Liver (tissue), 3 donors: ENCODE measurements at regions not wholly inside any gene's neighbourhood (a gene's known extent, or its start where the extent isn't known, plus 50 kb on each side); places are given as distances from the start of the nearest gene placed in this dataset.

Experiments used
- EGR1 ChIP-seq, 2 donors: IDR thresholded peaks; 2 replicates each; pipeline ENCODE4 v1.6.1; 2016 to 2018; ENCODE audit warnings: antibody characterized with exemption in 2 of 2, low read depth in 2 of 2
- FOXA1 ChIP-seq: IDR thresholded peaks from 2 replicates; pipeline ENCODE4 v1.6.1; 2016; ENCODE audit warnings: antibody characterized with exemption
- RXRA ChIP-seq, 2 donors: IDR thresholded peaks; 2 replicates each; pipeline ENCODE4 v1.6.1; 2017 to 2018; ENCODE audit warnings: antibody characterized with exemption in 2 of 2, mild to moderate bottlenecking in 1 of 2
- TAF1 ChIP-seq: conservative IDR thresholded peaks from 2 replicates; pipeline ENCODE4 v1.6.1; 2016; ENCODE audit warnings: antibody characterized with exemption, mild to moderate bottlenecking
- YY1 ChIP-seq: IDR thresholded peaks from 2 replicates; pipeline ENCODE4 v1.6.1; 2016; ENCODE audit warnings: antibody characterized with exemption, mild to moderate bottlenecking
- TF ChIP-seq, protein P1 (sequence below): fragments of 150-350 bp; IDR thresholded peaks from 2 replicates; pipeline ENCODE4 v1.5.1; 2017; ENCODE audit warnings: improper control_type of control experiment, low read depth, low read length; ENCODE audit not compliant: missing input control
- TF ChIP-seq, protein P2 (sequence below): IDR thresholded peaks from 2 replicates; pipeline ENCODE4 v1.6.1; 2016; ENCODE audit warnings: antibody characterized with exemption
- TF ChIP-seq, protein P3 (sequence below): IDR thresholded peaks from 2 replicates; pipeline ENCODE4 v1.6.1; 2016; ENCODE audit warnings: antibody characterized with exemption, mild to moderate bottlenecking
- donor health status: healthy.
- donor health status: healthy.

DNA sequence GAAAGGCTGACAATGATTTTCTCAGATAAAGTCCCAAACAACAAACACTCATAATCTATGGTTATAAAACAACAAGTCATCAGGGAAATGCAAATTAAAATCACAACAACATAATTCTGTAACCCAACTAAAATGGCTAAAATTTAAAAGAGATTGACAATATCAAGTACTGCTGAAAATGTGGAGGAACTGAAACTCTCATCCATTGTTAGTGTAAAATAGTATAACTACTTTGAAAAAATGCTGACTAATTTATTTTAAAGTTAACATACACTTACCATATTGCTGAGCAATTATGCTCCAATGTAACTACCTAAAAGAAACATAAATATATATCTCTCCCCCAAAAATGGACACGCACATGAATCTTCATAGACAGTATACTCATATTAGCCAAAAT is 245.9 kb upstream of the SPOPL start:
- TF ChIP-seq, protein P1, sequence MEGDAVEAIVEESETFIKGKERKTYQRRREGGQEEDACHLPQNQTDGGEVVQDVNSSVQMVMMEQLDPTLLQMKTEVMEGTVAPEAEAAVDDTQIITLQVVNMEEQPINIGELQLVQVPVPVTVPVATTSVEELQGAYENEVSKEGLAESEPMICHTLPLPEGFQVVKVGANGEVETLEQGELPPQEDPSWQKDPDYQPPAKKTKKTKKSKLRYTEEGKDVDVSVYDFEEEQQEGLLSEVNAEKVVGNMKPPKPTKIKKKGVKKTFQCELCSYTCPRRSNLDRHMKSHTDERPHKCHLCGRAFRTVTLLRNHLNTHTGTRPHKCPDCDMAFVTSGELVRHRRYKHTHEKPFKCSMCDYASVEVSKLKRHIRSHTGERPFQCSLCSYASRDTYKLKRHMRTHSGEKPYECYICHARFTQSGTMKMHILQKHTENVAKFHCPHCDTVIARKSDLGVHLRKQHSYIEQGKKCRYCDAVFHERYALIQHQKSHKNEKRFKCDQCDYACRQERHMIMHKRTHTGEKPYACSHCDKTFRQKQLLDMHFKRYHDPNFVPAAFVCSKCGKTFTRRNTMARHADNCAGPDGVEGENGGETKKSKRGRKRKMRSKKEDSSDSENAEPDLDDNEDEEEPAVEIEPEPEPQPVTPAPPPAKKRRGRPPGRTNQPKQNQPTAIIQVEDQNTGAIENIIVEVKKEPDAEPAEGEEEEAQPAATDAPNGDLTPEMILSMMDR: no peak
- TF ChIP-seq FOXA1: no peak
- TF ChIP-seq, protein P2, sequence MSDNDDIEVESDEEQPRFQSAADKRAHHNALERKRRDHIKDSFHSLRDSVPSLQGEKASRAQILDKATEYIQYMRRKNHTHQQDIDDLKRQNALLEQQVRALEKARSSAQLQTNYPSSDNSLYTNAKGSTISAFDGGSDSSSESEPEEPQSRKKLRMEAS: no peak
- no peak for TF ChIP-seq TAF1
- TF ChIP-seq, protein P3, sequence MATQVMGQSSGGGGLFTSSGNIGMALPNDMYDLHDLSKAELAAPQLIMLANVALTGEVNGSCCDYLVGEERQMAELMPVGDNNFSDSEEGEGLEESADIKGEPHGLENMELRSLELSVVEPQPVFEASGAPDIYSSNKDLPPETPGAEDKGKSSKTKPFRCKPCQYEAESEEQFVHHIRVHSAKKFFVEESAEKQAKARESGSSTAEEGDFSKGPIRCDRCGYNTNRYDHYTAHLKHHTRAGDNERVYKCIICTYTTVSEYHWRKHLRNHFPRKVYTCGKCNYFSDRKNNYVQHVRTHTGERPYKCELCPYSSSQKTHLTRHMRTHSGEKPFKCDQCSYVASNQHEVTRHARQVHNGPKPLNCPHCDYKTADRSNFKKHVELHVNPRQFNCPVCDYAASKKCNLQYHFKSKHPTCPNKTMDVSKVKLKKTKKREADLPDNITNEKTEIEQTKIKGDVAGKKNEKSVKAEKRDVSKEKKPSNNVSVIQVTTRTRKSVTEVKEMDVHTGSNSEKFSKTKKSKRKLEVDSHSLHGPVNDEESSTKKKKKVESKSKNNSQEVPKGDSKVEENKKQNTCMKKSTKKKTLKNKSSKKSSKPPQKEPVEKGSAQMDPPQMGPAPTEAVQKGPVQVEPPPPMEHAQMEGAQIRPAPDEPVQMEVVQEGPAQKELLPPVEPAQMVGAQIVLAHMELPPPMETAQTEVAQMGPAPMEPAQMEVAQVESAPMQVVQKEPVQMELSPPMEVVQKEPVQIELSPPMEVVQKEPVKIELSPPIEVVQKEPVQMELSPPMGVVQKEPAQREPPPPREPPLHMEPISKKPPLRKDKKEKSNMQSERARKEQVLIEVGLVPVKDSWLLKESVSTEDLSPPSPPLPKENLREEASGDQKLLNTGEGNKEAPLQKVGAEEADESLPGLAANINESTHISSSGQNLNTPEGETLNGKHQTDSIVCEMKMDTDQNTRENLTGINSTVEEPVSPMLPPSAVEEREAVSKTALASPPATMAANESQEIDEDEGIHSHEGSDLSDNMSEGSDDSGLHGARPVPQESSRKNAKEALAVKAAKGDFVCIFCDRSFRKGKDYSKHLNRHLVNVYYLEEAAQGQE: no peak
- TF ChIP-seq RXRA (IDR thresholded peaks at IDR 0.05): no peak
- no peak for TF ChIP-seq YY1
- TF ChIP-seq EGR1 (IDR thresholded peaks at IDR 0.05; ENCODE audit: low read depth in 2 of 2): no peak
